Naive B cell (primary cell): ENCODE measurements at regions not wholly inside any gene's neighbourhood (a gene's known extent, or its start where the extent isn't known, plus 50 kb on each side); places are given as distances from the start of the nearest gene placed in this dataset.
A peak's percentile ranks its signal among the peaks of the same experiment; 100 is the strongest.

Source experiments
- ATAC-seq, 2 donors: fragments of 150-1000 bp; cut with Tn5 transposase; 2 replicates each; pipeline ENCODE4 v1.10.0; 2021; ENCODE audit warnings: low read depth in 2 of 2, mild to moderate bottlenecking in 2 of 2, moderate library complexity in 2 of 2
- DNase-seq: peaks from one replicate; pipeline ENCODE4 v3.0.0; 2022
- H3K27ac Mint-ChIP-seq, 6 donors: one replicate each; pipeline ENCODE4 v1.8.0; 2020 to 2022; ENCODE audit warnings: mild to moderate bottlenecking in 6 of 6, mixed read lengths in 6 of 6, moderate library complexity in 5 of 6, inconsistent platforms in 2 of 6
- H3K27me3 Mint-ChIP-seq, 3 donors: one replicate each; pipeline ENCODE4 v1.8.0; 2021 to 2022; ENCODE audit warnings: mixed read lengths in 3 of 3, mild to moderate bottlenecking in 1 of 3
- H3K36me3 Mint-ChIP-seq, 2 donors: one replicate each; pipeline ENCODE4 v1.8.0; 2020 to 2022; ENCODE audit warnings: mixed read lengths in 2 of 2, inconsistent platforms in 1 of 2, mild to moderate bottlenecking in 1 of 2
- H3K4me1 Mint-ChIP-seq, 3 donors: one replicate each; pipeline ENCODE4 v1.8.0; 2020 to 2022; ENCODE audit warnings: mixed read lengths in 3 of 3, inconsistent platforms in 1 of 3, mild to moderate bottlenecking in 1 of 3, moderate library complexity in 1 of 3
- H3K4me3 Mint-ChIP-seq, 8 donors: one replicate each; pipeline ENCODE4 v1.8.0; 2020 to 2022; ENCODE audit warnings: mild to moderate bottlenecking in 8 of 8, mixed read lengths in 8 of 8, moderate library complexity in 8 of 8, inconsistent platforms in 2 of 8
- H3K9me3 Mint-ChIP-seq, 7 donors: one replicate each; pipeline ENCODE4 v1.8.0; 2020 to 2022; ENCODE audit warnings: mixed read lengths in 7 of 7, mild to moderate bottlenecking in 5 of 7, inconsistent platforms in 2 of 7, moderate library complexity in 1 of 7

DNA sequence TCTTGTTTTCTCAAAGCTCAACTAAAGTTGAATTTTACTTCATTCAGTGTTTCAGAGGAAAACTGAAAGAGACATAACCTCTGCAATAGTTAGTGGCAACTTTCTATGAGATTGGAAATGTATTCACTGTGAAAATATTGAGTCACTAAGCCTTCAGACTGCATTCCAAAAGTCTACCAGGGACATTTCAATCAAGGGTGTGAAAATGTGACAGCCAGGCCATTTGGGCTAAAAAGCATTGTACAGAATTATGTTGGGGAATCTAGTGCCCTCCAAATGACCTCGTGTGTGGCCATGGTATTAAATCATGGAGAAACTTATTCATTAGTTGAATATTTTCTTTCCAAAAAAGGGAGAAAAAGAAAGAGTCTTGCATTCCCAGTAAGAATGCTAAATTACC, 251.9 kb downstream of the GRB14 start:
- Mint-ChIP-seq H3K4me3 (no peak overlapping the region), H3K4me1 (no peaks in the 10 kb centered on the region), H3K27ac (no peak overlapping the region), H3K9me3 (peaks cover 2 to 43% (median 5%) of the 10 kb centered on the region in 7 donors), H3K27me3 (no peaks in the 10 kb centered on the region), H3K36me3 (no peaks in the 10 kb centered on the region)
- DNase-seq (no peak), ATAC-seq (no peak)

DNA sequence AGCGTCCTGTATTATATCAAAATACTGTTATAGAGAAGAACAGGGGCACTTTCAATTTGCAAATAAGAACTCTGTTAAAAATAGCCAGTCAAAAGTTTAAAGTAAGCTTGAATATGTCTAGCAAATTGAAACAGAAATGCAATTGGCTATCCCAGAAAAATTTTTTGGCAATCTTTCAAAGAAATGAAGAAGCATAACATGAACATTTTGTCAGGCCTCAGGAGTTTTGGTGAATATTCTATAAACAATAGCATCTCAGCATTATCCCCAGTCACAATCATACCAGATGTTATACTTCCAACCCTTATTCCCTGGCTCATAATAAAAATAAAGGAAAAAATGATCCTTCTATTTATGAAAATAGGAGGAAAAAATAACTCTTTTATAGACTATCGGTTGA, 252.4 kb downstream of the GRB14 start:
- no peak for ATAC-seq
- Mint-ChIP-seq H3K9me3 (peaks cover 2 to 43% (median 5%) of the 10 kb centered on the region in 7 donors), H3K36me3 (no peaks in the 10 kb centered on the region), H3K27ac (no peak overlapping the region), H3K27me3 (no peaks in the 10 kb centered on the region), H3K4me3 (no peak overlapping the region), H3K4me1 (no peaks in the 10 kb centered on the region)
- no peak for DNase-seq

DNA sequence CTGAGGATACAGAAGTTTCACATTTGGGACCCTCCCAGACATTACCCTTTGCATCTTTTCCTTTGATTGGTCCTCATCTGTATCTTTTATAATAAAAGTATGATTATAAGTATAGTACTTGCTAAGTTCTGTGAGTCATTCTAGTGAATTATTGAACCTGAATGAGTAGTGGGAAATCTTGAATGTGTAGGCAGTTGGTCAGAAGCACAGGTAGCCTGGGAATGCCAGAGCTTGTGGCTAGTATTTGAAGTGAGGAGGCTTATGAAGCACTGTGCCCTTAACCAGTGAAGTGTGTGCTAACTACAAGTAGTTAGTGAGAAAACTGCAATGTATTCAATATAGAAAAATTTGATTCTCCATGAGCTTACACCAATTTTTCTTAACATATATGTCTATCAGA, 257.6 kb downstream of the GRB14 start:
- Mint-ChIP-seq H3K9me3 (peaks cover 0 to 10% (median 2%) of the 10 kb centered on the region in 7 donors), H3K27me3 (no peaks in the 10 kb centered on the region), H3K36me3 (no peaks in the 10 kb centered on the region), H3K27ac (no peak overlapping the region), H3K4me1 (no peaks in the 10 kb centered on the region), H3K4me3 (no peak overlapping the region)
- DNase-seq: no peak
- ATAC-seq: no peak

DNA sequence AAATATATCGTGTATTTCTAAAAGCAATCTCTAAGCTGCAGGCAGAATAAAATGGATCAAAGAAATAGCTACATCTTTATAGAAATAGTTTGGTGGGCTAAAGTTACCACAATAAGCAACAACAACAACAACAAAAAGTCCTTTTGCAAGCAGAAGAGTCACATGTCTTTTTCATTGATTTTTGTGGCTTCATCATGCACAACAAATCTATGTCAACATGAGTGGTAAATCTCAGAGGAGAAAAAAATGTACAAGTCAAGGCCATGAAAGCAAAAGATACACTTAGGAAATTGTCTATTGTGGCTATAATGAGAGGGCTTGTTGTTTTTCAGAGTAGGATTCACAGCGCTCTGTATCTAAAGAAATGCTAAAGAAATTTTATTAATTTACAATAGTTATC, 269.7 kb downstream of the GRB14 start:
- no peak overlapping the region for H3K27ac Mint-ChIP-seq
- no peaks in the 10 kb centered on the region for H3K4me1 Mint-ChIP-seq
- no peaks in the 10 kb centered on the region for H3K36me3 Mint-ChIP-seq

DNA sequence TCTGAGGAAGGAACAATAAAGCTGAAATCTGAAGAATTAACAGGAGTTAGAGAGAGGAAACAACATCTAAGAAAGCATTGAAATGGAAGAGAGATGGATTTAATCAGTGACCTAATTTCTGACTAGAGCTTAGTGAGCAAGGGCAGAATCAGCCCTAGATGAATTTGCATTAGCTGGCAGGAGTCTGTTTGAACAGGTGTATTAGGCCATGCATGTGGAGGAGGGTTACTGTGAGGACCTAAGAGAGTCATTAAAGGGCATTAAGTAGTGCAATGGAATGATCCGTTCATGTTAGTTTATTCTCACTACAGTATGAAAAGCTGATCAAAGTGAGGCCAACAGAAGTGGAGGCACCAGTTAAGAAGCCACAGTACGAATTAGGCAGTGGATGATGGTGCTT, 285.3 kb downstream of the GRB14 start:
- Mint-ChIP-seq H3K36me3 (no peaks in the 10 kb centered on the region), H3K4me1 (no peaks in the 10 kb centered on the region), H3K9me3 (peaks cover 0 to 12% (median 0%) of the 10 kb centered on the region in 7 donors), H3K4me3 (no peak overlapping the region), H3K27ac (peak overlapping the region in 1 of 6 donors; percentile 47), H3K27me3 (no peaks in the 10 kb centered on the region)
- no peak for DNase-seq
- no peak for ATAC-seq

More for the DNA sequence above, 269.7 kb downstream of the GRB14 start:
- ATAC-seq (no peak), DNase-seq (no peak)
- no peaks in the 10 kb centered on the region for H3K27me3 Mint-ChIP-seq
- peaks cover 0 to 4% (median 0%) of the 10 kb centered on the region in 7 donors for H3K9me3 Mint-ChIP-seq
- no peak overlapping the region for H3K4me3 Mint-ChIP-seq

DNA sequence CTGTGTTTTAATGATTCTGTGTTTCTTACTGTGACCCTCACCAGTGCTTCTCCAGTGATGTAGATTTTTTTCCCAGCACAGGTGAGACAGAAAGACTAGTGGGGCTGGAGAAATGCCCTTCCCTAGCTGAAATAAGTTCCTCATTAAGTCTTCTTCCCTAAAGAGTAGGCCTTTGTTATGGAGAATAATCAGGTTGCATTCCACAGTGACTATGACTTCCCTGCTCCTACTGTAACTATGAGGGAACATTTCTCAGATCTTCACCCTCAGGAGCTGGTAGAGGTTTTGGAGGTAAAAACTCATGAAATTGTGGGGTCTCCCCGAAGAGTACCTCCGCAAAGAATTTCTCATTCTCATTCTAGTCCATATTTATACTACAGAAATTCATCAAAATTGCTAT, 286.2 kb downstream of the GRB14 start:
- Mint-ChIP-seq H3K27ac (no peak overlapping the region), H3K27me3 (no peaks in the 10 kb centered on the region), H3K4me1 (no peaks in the 10 kb centered on the region), H3K9me3 (peaks cover 0 to 12% (median 0%) of the 10 kb centered on the region in 7 donors), H3K36me3 (no peaks in the 10 kb centered on the region), H3K4me3 (no peak overlapping the region)
- DNase-seq (no peak), ATAC-seq (no peak)

DNA sequence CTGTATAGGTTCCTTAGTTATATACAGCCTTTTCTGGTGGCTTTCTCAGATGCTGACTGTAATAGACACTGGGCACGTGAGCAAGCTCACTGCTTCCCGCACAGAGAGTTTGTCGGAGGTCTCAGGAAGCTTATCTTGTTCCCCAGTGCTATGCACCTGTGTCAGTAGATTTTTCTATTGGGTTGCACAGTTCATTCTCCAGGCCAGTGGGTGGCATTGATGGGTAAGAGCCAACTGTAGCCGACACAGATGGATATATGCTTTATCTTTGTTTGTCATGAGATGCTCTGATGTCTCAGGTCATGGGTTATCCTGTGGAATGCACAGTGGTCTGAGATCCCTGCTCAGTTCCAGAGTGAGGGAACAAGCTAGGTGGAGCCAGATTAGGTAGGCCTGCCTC, 293.0 kb downstream of the GRB14 start:
- H3K27ac Mint-ChIP-seq: peak overlapping the region in 1 of 6 donors; percentile 70
- H3K9me3 Mint-ChIP-seq: peaks cover 3 to 25% (median 10%) of the 10 kb centered on the region in 7 donors
- no peaks in the 10 kb centered on the region for H3K36me3 Mint-ChIP-seq
- H3K4me1 Mint-ChIP-seq: no peaks in the 10 kb centered on the region
- H3K4me3 Mint-ChIP-seq: no peak overlapping the region
- DNase-seq: no peak
- H3K27me3 Mint-ChIP-seq: no peaks in the 10 kb centered on the region
- no peak for ATAC-seq

DNA sequence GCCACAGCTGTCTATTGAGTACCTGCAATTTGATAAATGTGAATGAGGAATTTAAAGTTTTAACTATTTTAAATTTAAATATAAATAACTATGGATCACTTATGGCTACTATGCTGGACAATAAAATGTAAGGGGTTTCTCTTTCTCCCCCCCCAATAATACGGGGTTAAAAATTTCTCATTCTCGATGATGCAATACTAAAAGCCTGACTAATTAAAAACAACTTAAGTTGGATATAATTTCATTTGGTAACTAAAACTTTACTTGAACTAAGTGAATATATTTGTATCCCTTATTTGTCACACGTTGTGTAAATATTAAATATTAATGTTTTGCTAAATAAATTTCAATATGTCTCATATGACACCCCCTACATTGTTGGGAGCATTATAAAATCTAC, 297.3 kb downstream of the GRB14 start:
- H3K27ac Mint-ChIP-seq: no peak overlapping the region
- H3K36me3 Mint-ChIP-seq: peaks cover 4 to 6% of the 10 kb centered on the region in 2 donors
- H3K4me3 Mint-ChIP-seq: no peak overlapping the region
- H3K4me1 Mint-ChIP-seq: no peaks in the 10 kb centered on the region
- H3K9me3 Mint-ChIP-seq: peaks cover 10 to 44% (median 17%) of the 10 kb centered on the region in 7 donors
- H3K27me3 Mint-ChIP-seq: no peaks in the 10 kb centered on the region
- ATAC-seq (no peak), DNase-seq (no peak)

DNA sequence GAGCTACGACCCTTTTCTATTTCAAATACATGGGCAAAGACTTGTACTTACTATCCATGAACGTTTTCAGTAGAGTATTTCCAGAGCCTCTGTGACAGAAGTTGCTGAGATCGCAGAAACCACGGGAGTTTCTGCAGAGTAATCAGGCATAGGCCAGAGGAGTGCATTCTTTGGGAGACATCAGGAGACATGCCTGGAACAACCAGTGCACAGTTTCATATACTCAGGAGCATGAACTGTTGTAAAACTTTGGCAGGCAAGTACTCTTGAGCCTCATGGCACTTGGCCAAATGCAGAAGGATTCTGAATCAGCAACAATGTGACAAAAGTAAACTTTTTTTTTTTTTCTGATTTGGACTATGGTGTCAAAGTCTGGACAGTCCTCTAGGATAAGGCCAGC, 307.1 kb downstream of the GRB14 start:
- no peak for DNase-seq
- Mint-ChIP-seq H3K27ac (no peak overlapping the region), H3K4me3 (no peak overlapping the region), H3K4me1 (no peaks in the 10 kb centered on the region), H3K27me3 (no peaks in the 10 kb centered on the region), H3K9me3 (peaks cover 0 to 7% (median 0%) of the 10 kb centered on the region in 7 donors), H3K36me3 (no peaks in the 10 kb centered on the region)
- no peak for ATAC-seq

DNA sequence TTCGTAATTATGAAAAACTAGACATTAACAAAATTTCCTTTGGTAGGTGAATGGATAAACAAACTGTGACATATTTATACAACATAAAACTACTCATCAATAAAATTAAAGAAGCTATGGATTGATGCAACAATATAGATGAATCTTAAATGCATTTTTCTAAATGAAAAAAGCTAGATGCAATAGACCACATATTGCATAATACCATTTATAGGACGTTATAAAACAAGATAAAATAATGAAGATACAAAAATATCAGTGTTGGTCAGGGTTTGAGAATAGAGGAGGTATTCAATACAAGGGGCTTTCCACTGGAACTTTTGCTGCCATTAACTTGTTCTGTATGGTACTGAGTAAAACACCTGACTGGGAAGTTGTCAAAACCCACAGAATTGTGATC, 314.4 kb downstream of the GRB14 start:
- peaks cover 0 to 12% (median 0%) of the 10 kb centered on the region in 7 donors for H3K9me3 Mint-ChIP-seq

DNA sequence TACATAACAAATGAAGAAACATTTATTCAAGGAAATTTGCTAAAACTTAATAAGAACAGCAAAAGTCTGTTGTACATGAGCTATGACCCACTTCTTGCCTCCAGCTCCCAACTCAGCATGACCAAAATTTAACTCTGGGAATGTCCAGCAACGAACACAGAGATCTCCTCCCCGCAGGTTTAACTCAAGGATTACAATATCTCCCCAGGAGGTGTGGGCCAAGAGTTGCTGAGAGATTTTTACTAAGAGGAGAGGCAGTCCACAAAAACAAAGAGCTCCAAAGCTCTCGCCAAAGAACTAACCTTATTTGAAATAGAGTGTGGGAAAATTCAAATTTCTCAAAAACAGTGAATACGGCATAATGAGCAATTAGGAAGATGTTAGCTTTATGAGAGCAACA, 318.5 kb downstream of the GRB14 start:
- no peaks in the 10 kb centered on the region for H3K27me3 Mint-ChIP-seq
- H3K9me3 Mint-ChIP-seq: peaks cover 0 to 14% (median 6%) of the 10 kb centered on the region in 7 donors
- H3K4me1 Mint-ChIP-seq: no peaks in the 10 kb centered on the region
- H3K4me3 Mint-ChIP-seq: no peak overlapping the region
- H3K27ac Mint-ChIP-seq: no peak overlapping the region
- H3K36me3 Mint-ChIP-seq: no peaks in the 10 kb centered on the region
- DNase-seq (no peak), ATAC-seq (no peak)

More for the DNA sequence above, 314.4 kb downstream of the GRB14 start:
- Mint-ChIP-seq H3K27me3 (no peaks in the 10 kb centered on the region), H3K4me1 (no peaks in the 10 kb centered on the region), H3K27ac (no peak overlapping the region), H3K36me3 (no peaks in the 10 kb centered on the region), H3K4me3 (no peak overlapping the region)
- DNase-seq (no peak), ATAC-seq (no peak)

DNA sequence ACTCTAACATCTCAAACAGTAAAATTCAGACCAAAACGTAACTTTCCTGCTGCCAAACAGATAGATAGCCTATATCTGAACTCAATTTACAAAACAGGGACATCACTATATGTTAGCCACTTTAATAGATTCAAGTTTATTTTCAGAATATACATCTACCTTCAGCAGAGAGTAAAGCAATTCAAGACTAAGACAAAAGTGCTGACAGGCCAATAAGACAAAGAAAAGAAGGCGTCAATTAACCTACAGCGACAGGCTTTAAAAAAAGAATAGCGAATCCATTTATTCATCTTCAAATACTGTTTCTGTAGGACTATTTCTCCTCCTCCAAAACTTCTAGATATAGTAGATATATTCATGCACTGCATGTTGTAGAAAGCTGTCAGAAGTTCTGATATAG, 333.0 kb downstream of the GRB14 start:
- Mint-ChIP-seq H3K27me3 (no peaks in the 10 kb centered on the region), H3K36me3 (no peaks in the 10 kb centered on the region), H3K4me1 (no peaks in the 10 kb centered on the region), H3K9me3 (peaks cover 0 to 14% (median 4%) of the 10 kb centered on the region in 7 donors), H3K4me3 (no peak overlapping the region), H3K27ac (no peak overlapping the region)
- DNase-seq (no peak), ATAC-seq (no peak)

DNA sequence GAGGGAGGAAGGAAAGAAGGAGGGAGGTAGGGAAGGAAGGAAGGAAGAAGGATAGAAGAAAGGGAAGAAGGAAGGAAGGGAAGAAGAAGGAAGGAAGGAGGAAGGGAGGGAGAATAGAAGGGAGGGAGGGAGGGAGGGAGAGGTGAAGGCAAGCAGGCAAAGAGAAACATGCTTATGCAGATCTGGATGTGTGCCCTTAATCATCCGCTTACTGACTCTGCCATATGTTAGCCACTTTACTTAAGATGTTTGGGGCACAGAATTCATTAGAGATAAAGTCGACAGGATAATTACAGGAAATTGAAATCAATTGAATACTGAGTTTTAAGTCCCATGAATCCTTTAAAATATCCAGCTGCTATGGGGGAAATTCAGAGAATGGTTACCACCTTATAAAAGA, 334.2 kb downstream of the GRB14 start:
- DNase-seq (no peak), ATAC-seq (no peak)
- no peaks in the 10 kb centered on the region for H3K27me3 Mint-ChIP-seq
- no peak overlapping the region for H3K4me3 Mint-ChIP-seq
- H3K27ac Mint-ChIP-seq: no peak overlapping the region
- no peaks in the 10 kb centered on the region for H3K36me3 Mint-ChIP-seq
- H3K4me1 Mint-ChIP-seq: no peaks in the 10 kb centered on the region
- peaks cover 0 to 14% (median 4%) of the 10 kb centered on the region in 7 donors for H3K9me3 Mint-ChIP-seq

DNA sequence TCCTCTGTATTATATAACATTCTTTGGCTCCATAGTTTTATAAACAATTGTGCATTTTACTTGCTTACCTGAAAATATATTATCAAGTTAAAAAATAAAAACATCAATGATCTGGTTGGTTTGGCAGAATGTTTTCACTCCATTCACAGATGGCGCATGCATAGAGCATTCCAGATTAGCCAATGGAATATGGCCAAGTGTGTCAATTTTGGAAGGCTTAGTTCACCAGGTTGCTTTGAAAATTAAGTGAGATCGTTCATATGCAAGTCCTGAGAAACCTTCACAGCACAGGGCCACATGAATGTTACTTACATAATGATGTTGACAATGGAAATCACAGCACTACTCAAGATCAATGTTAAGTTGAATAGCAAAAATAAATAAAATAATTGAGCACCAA, 335.7 kb downstream of the GRB14 start:
- no peak overlapping the region for H3K4me3 Mint-ChIP-seq

DNA sequence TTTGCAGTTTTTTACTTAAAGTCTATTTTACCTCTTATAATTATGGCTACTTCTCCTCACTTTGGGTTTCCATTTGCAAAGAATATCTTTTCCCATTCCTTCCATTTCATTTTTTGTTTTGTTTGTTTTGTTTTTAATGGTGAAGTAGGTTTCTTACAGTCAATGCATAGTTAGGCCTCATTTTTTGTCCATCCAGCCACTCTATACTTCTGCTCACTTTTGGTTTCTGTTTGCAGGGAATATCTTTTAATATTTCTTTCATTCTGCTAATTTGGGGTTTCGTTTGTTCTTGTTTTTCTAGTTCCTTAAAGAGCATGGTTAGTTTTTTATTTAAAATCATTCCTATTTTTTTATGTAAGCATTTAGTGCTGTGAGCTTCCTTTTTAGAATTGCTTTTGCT, 339.4 kb downstream of the GRB14 start:
- Mint-ChIP-seq H3K4me1 (no peaks in the 10 kb centered on the region), H3K36me3 (no peaks in the 10 kb centered on the region), H3K27ac (no peak overlapping the region), H3K4me3 (no peak overlapping the region), H3K27me3 (no peaks in the 10 kb centered on the region), H3K9me3 (peaks cover 0 to 5% (median 2%) of the 10 kb centered on the region in 7 donors)
- no peak for DNase-seq
- ATAC-seq: no peak

More for the DNA sequence above, 335.7 kb downstream of the GRB14 start:
- DNase-seq (no peak), ATAC-seq (no peak)
- H3K27ac Mint-ChIP-seq: no peak overlapping the region
- peaks cover 0 to 9% (median 2%) of the 10 kb centered on the region in 7 donors for H3K9me3 Mint-ChIP-seq
- no peaks in the 10 kb centered on the region for H3K4me1 Mint-ChIP-seq
- H3K27me3 Mint-ChIP-seq: no peaks in the 10 kb centered on the region
- no peaks in the 10 kb centered on the region for H3K36me3 Mint-ChIP-seq
